Colonic mucosa (tissue), 4 donors: ENCODE measurements at regions not wholly inside any gene's neighbourhood (a gene's known extent, or its start where the extent isn't known, plus 50 kb on each side); places are given as distances from the start of the nearest gene placed in this dataset.

Experiments used
- DNase-seq: peaks from one replicate; pipeline ENCODE4 v3.0.0-alpha.2; 2020
- H3K27ac ChIP-seq: fragments of 200-600 bp; one replicate; pipeline ENCODE4 v1.8.0; 2021
- H3K27me3 ChIP-seq: fragments of 200-600 bp; one replicate; pipeline ENCODE4 v1.8.0; 2021
- H3K36me3 ChIP-seq: fragments of 200-600 bp; one replicate; pipeline ENCODE4 v1.8.0; 2021
- H3K4me1 ChIP-seq: fragments of 200-600 bp; one replicate; pipeline ENCODE4 v1.8.0; 2021; ENCODE audit warnings: mild to moderate bottlenecking
- H3K4me3 ChIP-seq: fragments of 200-600 bp; one replicate; pipeline ENCODE4 v1.8.0; 2021
- H3K9ac ChIP-seq, 2 donors: one replicate each; pipeline ENCODE4 v1.7.0; 2013; ENCODE audit warnings: control low read depth in 2 of 2, low read depth in 2 of 2, low read length in 2 of 2
- H3K9me3 ChIP-seq: fragments of 200-600 bp; one replicate; pipeline ENCODE4 v1.8.0; 2021
- CTCF ChIP-seq: fragments of 200-600 bp; IDR thresholded peaks from one replicate; pipeline ENCODE4 v1.8.0; 2022; ENCODE audit warnings: antibody characterized with exemption, mild to moderate bottlenecking
- intact Hi-C: fragments of 100-400 bp; cut with DNase I; formaldehyde crosslinking; loops from one replicate; pipeline ENCODE4 v1.14.1; 2022
- donor health status: healthy.
- donor health status: DM: no; HTN: no; CAD: no.
- donor health status: DM: no; HTN: no; CAD: no.

- no peaks in the 10 kb centered on the region for H3K4me1 ChIP-seq
- H3K9ac ChIP-seq = no peak overlapping the region
- H3K27ac ChIP-seq = no peak overlapping the region
- intact Hi-C loops = no loop called here
- no peak for TF ChIP-seq CTCF
- no peaks in the 10 kb centered on the region for H3K9me3 ChIP-seq
- H3K4me3 ChIP-seq = no peak overlapping the region
- no peaks in the 10 kb centered on the region for H3K36me3 ChIP-seq
- no peaks in the 10 kb centered on the region for H3K27me3 ChIP-seq
- no peak for DNase-seq
Observed at GRCh38 chr11:80103142-80103859, 662.5 kb upstream of the TENM4 start.

DNA sequence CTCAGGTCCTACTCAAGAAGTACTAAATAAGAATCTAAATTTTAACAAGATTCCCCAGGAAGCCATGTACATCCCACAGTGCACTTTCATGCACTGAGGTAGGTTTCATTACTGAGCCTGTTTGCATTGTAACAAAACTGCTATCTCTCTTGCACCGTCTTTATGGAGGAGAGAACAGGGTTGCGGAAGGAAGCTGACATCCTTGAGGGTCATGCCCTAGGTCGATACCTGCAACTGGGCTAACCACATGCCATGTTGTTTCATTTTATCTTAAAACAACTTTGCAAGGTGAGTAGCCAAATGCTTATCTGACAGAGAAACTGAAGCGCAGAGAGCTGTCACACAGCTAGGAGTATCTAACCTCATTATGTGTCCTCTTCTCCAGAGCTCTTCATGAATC is 656.3 kb upstream of the TENM4 start:
- Histone ChIP-seq H3K4me1 (no peaks in the 10 kb centered on the region), H3K36me3 (no peaks in the 10 kb centered on the region), H3K4me3 (no peak overlapping the region), H3K9ac (no peak overlapping the region), H3K9me3 (no peaks in the 10 kb centered on the region), H3K27ac (no peak overlapping the region), H3K27me3 (no peaks in the 10 kb centered on the region)
- intact Hi-C loops = no loop called here
- no peak for TF ChIP-seq CTCF
- no peak for DNase-seq

DNA sequence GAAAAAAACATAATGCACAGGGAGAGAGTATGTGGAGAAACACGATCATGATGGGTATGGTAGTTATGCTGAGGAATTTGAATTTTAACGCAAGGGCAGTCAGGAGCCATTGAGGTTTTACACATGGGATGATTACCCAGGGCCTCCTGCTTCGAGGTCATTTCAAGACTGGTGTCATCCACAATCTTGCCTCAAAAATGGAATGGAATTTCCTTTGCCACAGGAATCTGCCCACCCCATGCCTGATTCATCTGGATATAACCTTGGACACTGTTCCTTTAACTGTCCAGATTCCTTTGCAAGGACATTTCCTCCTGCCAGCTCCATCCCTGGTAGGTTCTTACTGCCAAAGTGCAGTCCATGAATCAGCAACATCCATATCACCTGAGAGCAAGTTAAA is 655.9 kb upstream of the TENM4 start:
- no peaks in the 10 kb centered on the region for H3K36me3 ChIP-seq
- no peaks in the 10 kb centered on the region for H3K27me3 ChIP-seq
- no peak for DNase-seq
- H3K4me3 ChIP-seq = no peak overlapping the region
- no peak overlapping the region for H3K9ac ChIP-seq
- H3K9me3 ChIP-seq = no peaks in the 10 kb centered on the region
- no peak for TF ChIP-seq CTCF
- H3K4me1 ChIP-seq = no peaks in the 10 kb centered on the region
- H3K27ac ChIP-seq = no peak overlapping the region
- intact Hi-C loops = no loop called here

DNA sequence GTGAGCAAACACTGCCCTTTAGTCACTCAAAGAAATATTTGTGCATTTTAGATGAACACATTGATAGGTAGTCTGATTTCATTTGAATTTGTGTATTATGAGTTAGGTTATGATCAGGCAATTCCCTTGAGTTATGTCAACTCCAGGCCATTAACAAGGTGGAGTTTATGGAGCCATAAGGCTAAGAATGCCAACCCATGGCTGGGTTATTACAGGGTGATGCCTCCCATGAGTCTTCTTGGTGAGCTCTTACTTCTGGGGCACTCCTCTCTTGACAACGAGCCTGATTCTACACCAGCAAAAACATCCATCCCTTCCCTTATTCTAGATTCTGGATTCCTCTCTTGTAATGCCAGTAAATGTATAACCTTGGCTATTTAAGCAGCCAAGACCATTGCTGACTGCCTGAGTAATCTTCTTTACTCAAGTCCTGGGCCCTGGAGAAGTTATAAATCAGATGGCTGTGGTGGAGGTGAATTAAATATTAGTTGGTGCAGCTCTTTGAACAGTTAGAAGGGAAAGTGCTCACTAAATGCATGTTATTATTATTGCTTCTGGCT is 645.7 kb upstream of the TENM4 start:
- Histone ChIP-seq H3K27ac (no peak overlapping the region), H3K27me3 (no peaks in the 10 kb centered on the region), H3K9me3 (no peaks in the 10 kb centered on the region), H3K4me3 (no peak overlapping the region), H3K4me1 (no peaks in the 10 kb centered on the region), H3K9ac (no peak overlapping the region), H3K36me3 (no peaks in the 10 kb centered on the region)
- no peak for DNase-seq
- intact Hi-C loops = no loop called here
- no peak for TF ChIP-seq CTCF

DNA sequence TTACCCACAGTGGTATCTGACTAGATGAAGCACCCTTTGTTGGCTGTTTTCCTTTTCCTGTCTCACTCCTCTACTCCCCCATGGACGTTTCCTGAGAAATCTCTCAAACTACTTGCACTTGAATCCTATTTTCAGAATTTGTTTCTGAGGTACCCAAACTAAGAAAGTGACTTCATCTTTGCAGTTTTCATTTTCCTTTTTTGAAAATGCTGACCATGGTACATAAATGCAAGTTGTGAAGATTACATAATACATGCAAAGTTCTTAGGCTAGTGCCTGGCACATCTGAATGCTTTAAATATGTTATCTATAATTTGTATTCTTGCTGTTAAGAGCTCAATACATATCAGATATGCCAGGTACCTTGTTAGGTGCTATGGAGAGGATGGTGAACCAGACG is 644.7 kb upstream of the TENM4 start:
- Histone ChIP-seq H3K4me1 (no peaks in the 10 kb centered on the region), H3K4me3 (no peak overlapping the region), H3K27me3 (no peaks in the 10 kb centered on the region), H3K9me3 (no peaks in the 10 kb centered on the region), H3K9ac (no peak overlapping the region), H3K27ac (no peak overlapping the region), H3K36me3 (no peaks in the 10 kb centered on the region)
- DNase-seq = no peak
- intact Hi-C loops = no loop called here
- no peak for TF ChIP-seq CTCF
